GM23338 (cell line): ENCODE measurements at regions not wholly inside any gene's neighbourhood (a gene's known extent, or its start where the extent isn't known, plus 50 kb on each side); places are given as distances from the start of the nearest gene placed in this dataset.

Source experiments
- ATAC-seq: fragments of 200-7000 bp; cut with Tn5 transposase; 3 replicates; pipeline ENCODE4 v1.9.1; 2020
- DNase-seq: peaks from one replicate; pipeline ENCODE4 v3.0.0-alpha.2; 2015; ENCODE audit warnings: low spot score
- H2AFZ ChIP-seq: fragments of 200-600 bp; sonication (generic); 2 replicates; pipeline ENCODE4 v1.8.0; 2016; ENCODE audit warnings: antibody characterized with exemption, mild to moderate bottlenecking, moderate library complexity
- H3F3A ChIP-seq: fragments of 200-600 bp; sonication (generic); replicated peaks from 2 replicates; pipeline ENCODE4 v1.8.0; 2017; ENCODE audit warnings: antibody characterized with exemption, mixed run types, low read depth
- H3K27ac ChIP-seq: fragments of 200-600 bp; sonication (generic); 2 replicates; pipeline ENCODE4 v1.6.1; 2016; ENCODE audit warnings: low read depth
- H3K27me3 ChIP-seq: fragments of 200-600 bp; sonication (generic); 2 replicates; pipeline ENCODE4 v1.8.0; 2016; ENCODE audit warnings: mild to moderate bottlenecking, mixed run types, moderate library complexity; ENCODE audit not compliant: insufficient read depth
- H3K36me3 ChIP-seq: fragments of 200-600 bp; sonication (generic); 2 replicates; pipeline ENCODE4 v1.8.0; 2016; ENCODE audit warnings: mild to moderate bottlenecking; ENCODE audit not compliant: insufficient read depth
- H3K4me1 ChIP-seq: fragments of 200-600 bp; sonication (generic); 2 replicates; pipeline ENCODE4 v1.8.0; 2016; ENCODE audit warnings: mild to moderate bottlenecking, moderate library complexity; ENCODE audit not compliant: insufficient read depth
- H3K4me2 ChIP-seq: fragments of 200-600 bp; sonication (generic); 2 replicates; pipeline ENCODE4 v1.7.1; 2017; ENCODE audit warnings: mixed run types
- H3K4me3 ChIP-seq: fragments of 200-600 bp; sonication (generic); 2 replicates; pipeline ENCODE4 v1.6.1; 2016; ENCODE audit warnings: mixed run types
- H3K79me2 ChIP-seq: fragments of 200-600 bp; sonication (generic); replicated peaks from 2 replicates; pipeline ENCODE4 v1.8.0; 2017; ENCODE audit warnings: mild to moderate bottlenecking; ENCODE audit not compliant: insufficient read depth
- H3K9me2 ChIP-seq: fragments of 200-600 bp; sonication (generic); 2 replicates; pipeline ENCODE4 v1.8.0; 2017; ENCODE audit not compliant: insufficient read depth
- H4K20me1 ChIP-seq: fragments of 200-600 bp; sonication (generic); replicated peaks from 2 replicates; pipeline ENCODE4 v1.8.0; 2017; ENCODE audit warnings: mild to moderate bottlenecking; ENCODE audit not compliant: insufficient read depth
- H3K27ac Mint-ChIP-seq: 2 replicates; pipeline ENCODE4 v1.8.0; 2020; ENCODE audit warnings: inconsistent platforms, mild to moderate bottlenecking, moderate library complexity, mixed read lengths
- H3K27me3 Mint-ChIP-seq: 3 replicates; pipeline ENCODE4 v1.8.0; 2022; ENCODE audit warnings: low read depth, mild to moderate bottlenecking, moderate library complexity, mixed read lengths, inconsistent platforms; ENCODE audit not compliant: insufficient read depth, poor library complexity
- H3K36me3 Mint-ChIP-seq: 3 replicates; pipeline ENCODE4 v1.8.0; 2021; ENCODE audit warnings: low read depth, mild to moderate bottlenecking, inconsistent platforms, moderate library complexity, mixed read lengths
- H3K4me1 Mint-ChIP-seq: 3 replicates; pipeline ENCODE4 v1.8.0; 2020; ENCODE audit warnings: mild to moderate bottlenecking, inconsistent platforms, mixed read lengths
- H3K4me3 Mint-ChIP-seq: 3 replicates; pipeline ENCODE4 v1.8.0; 2021; ENCODE audit warnings: moderate library complexity, mild to moderate bottlenecking, inconsistent platforms, mixed read lengths
- H3K9me3 Mint-ChIP-seq: 3 replicates; pipeline ENCODE4 v1.8.0; 2020; ENCODE audit warnings: moderate library complexity, mild to moderate bottlenecking, inconsistent platforms, mixed read lengths
- CREB1 ChIP-seq: fragments of 250-450 bp; sonication (Bioruptor Pico); IDR thresholded peaks from 2 replicates; pipeline ENCODE4 v1.5.0; 2020; ENCODE audit warnings: low read depth, mild to moderate bottlenecking, moderate library complexity
- EZH2 ChIP-seq: fragments of 200-600 bp; sonication (generic); IDR thresholded peaks from one replicate; pipeline ENCODE4 v1.8.0; 2017; ENCODE audit warnings: antibody characterized with exemption, mild to moderate bottlenecking, low read depth; ENCODE audit not compliant: unreplicated experiment
- EZH2phosphoT487 ChIP-seq: fragments of 200-600 bp; sonication (generic); IDR thresholded peaks from one replicate; pipeline ENCODE4 v1.8.1; 2018; ENCODE audit warnings: antibody characterized with exemption; ENCODE audit not compliant: unreplicated experiment
- JUNB ChIP-seq: IDR thresholded peaks from one replicate; pipeline ENCODE4 v1.6.1; 2016; ENCODE audit warnings: antibody characterized with exemption; ENCODE audit not compliant: unreplicated experiment
- NANOG ChIP-seq: IDR thresholded peaks from 2 replicates; pipeline ENCODE4 v1.6.1; 2016; ENCODE audit warnings: antibody characterized with exemption, borderline replicate concordance
- POLR2AphosphoS5 ChIP-seq: IDR thresholded peaks from 2 replicates; pipeline ENCODE4 v1.6.1; 2016; ENCODE audit warnings: antibody characterized with exemption, low read depth
- STAT1 ChIP-seq: IDR thresholded peaks from one replicate; pipeline ENCODE4 v1.6.1; 2016; ENCODE audit warnings: antibody characterized with exemption; ENCODE audit not compliant: unreplicated experiment
- ZNF331 ChIP-seq: fragments of 250-450 bp; sonication (Bioruptor Pico); IDR thresholded peaks from 2 replicates; pipeline ENCODE4 v1.5.0; 2020; ENCODE audit warnings: low read depth, mild to moderate bottlenecking, moderate library complexity
- ZNF462 ChIP-seq: fragments of 250-450 bp; sonication (Bioruptor Pico); IDR thresholded peaks from 2 replicates; pipeline ENCODE4 v1.5.0; 2020; ENCODE audit warnings: mild to moderate bottlenecking, moderate library complexity

DNA sequence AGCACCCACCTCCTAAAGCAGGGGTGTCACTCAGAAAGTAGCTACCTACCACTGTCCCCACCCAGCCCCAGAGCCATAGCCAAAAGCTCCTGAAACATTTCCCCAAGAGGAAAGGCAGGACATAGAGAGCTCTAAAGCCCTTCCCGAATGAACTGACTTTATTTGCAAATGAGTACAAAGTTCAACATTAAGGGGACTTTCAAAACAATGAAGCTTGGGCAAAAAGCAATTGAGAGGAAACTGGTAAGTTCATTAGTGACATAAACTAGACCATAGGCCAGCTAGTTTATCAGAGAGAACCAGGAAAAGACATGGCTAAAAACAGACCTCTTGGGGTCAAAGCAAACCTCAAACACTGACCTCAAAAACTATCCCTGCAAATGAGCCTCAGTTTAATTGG is 72.7 kb downstream of the IGLL5 start (continued):
- no peak for TF ChIP-seq ZNF462 (CRISPR knock-in tag)
- TF ChIP-seq EZH2phosphoT487: no peak

DNA sequence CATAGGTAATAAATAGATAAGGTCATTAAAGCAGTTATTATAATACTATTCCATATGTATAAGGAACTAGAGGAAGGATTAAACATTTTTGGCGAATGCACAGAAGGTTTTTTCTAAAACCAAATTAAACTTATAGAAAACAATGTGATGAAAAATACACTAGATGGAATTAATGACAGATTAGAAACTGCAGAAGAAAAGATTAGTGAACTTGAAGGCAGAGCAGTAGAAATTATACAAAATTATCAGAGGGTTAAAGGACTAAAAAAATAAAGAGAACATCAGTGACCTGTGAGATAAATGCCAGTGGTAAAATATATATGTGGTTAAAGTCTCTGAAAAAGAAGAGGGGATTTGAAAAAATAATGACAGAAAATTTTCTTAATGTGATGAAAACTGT is 74.0 kb downstream of the IGLL5 start:
- H3K27me3 Mint-ChIP-seq: peaks cover 7% of the 10 kb centered on the region
- H4K20me1 ChIP-seq: no peaks in the 10 kb centered on the region
- ATAC-seq: no peak

More for the DNA sequence above, 74.0 kb downstream of the IGLL5 start:
- no peak for DNase-seq
- Mint-ChIP-seq H3K36me3 (no peaks in the 10 kb centered on the region; the same call in 2 of the 3 replicates), H3K9me3 (peaks cover 13% of the 10 kb centered on the region), H3K4me3 (no peak overlapping the region), H3K4me1 (peaks cover 9% of the 10 kb centered on the region; the same call in 2 of the 3 replicates), H3K27ac (no peak overlapping the region)
- H3K4me1 ChIP-seq: 0 out of 2 replicates have a peak, but pooled peaks cover 4% of the 10 kb centered on the region
- no peak overlapping the region for H3K4me3 ChIP-seq
- no peak overlapping the region for H3K4me2 ChIP-seq
- peaks cover 50% of the 10 kb centered on the region for H3K27me3 ChIP-seq
- H3K36me3 ChIP-seq: no peaks in the 10 kb centered on the region
- no peak overlapping the region for H2AFZ ChIP-seq
- H3F3A ChIP-seq: no peaks in the 10 kb centered on the region
- no peak for TF ChIP-seq ZNF462 (CRISPR knock-in tag)
- TF ChIP-seq EZH2phosphoT487: no peak
- no peak for TF ChIP-seq NANOG
- no peak for TF ChIP-seq CREB1
- no peak for TF ChIP-seq STAT1
- no peak for TF ChIP-seq ZNF331
- TF ChIP-seq EZH2: no peak
- TF ChIP-seq POLR2AphosphoS5: no peak
- TF ChIP-seq JUNB: no peak
- H3K27ac ChIP-seq: no peak overlapping the region
- no peaks in the 10 kb centered on the region for H3K79me2 ChIP-seq
- H3K9me2 ChIP-seq: no peaks in the 10 kb centered on the region
